ENCODE measurements at regions not wholly inside any gene's neighbourhood (a gene's known extent, or its start where the extent isn't known, plus 50 kb on each side); places are given as distances from the start of the nearest gene placed in this dataset.

- Histone ChIP-seq H3K9me3 (ENCODE audit: control insufficient read depth, insufficient read depth, low read length) (no peaks in the 10 kb centered on the region), H4K20me1 (ENCODE audit: control insufficient read depth, insufficient read depth, low read depth, low read length) (no peaks in the 10 kb centered on the region), H3K27me3 (ENCODE audit: control insufficient read depth, low read length) (no peaks in the 10 kb centered on the region), H3K4me3 (ENCODE audit: low read length) (no peak overlapping the region), H3K36me3 (ENCODE audit: control insufficient read depth, low read length) (no peaks in the 10 kb centered on the region), H3K9me2 (replicated peaks; ENCODE audit: control insufficient read depth, low read length) (no peaks in the 10 kb centered on the region), H3K79me2 (ENCODE audit: control insufficient read depth, low read length) (no peaks in the 10 kb centered on the region), H3F3A (ENCODE audit: control insufficient read depth, insufficient read depth) (no peaks in the 10 kb centered on the region), H3K27ac (ENCODE audit: low read depth, low read length) (no peak overlapping the region), H3K4me1 (ENCODE audit: control insufficient read depth, low read length) (peaks cover 21% of the 10 kb centered on the region), H3K4me2 (ENCODE audit: low read length) (no peak overlapping the region)
- TF ChIP-seq EZH2phosphoT487 (IDR thresholded peaks at IDR 0.05; ENCODE audit: borderline replicate concordance, low read length) (no peak), CTCF (IDR thresholded peaks at IDR 0.05; ENCODE audit: low read depth, low read length, poor library complexity, severe bottlenecking) (no peak)
Measured at GRCh38 chr15:45801543-45801942, 166.7 kb downstream of the SQOR start.

GRCh38 chr15:45802140-45802539 is 167.3 kb downstream of the SQOR start:
- no peaks in the 10 kb centered on the region for H3F3A ChIP-seq (ENCODE audit: control insufficient read depth, insufficient read depth)
- H3K4me3 ChIP-seq (ENCODE audit: low read length), result no peak overlapping the region
- no peak overlapping the region for H3K27ac ChIP-seq (ENCODE audit: low read depth, low read length)
- no peaks in the 10 kb centered on the region for H3K36me3 ChIP-seq (ENCODE audit: control insufficient read depth, low read length)
- H3K4me1 ChIP-seq (ENCODE audit: control insufficient read depth, low read length), result peaks cover 21% of the 10 kb centered on the region
- no peaks in the 10 kb centered on the region for H3K27me3 ChIP-seq (ENCODE audit: control insufficient read depth, low read length)
- H3K9me3 ChIP-seq (ENCODE audit: control insufficient read depth, insufficient read depth, low read length), result no peaks in the 10 kb centered on the region
- H3K9me2 ChIP-seq (replicated peaks; ENCODE audit: control insufficient read depth, low read length), result no peaks in the 10 kb centered on the region
- H3K79me2 ChIP-seq (ENCODE audit: control insufficient read depth, low read length), result no peaks in the 10 kb centered on the region
- TF ChIP-seq EZH2phosphoT487 (IDR thresholded peaks at IDR 0.05; ENCODE audit: borderline replicate concordance, low read length) (no peak), CTCF (IDR thresholded peaks at IDR 0.05; ENCODE audit: low read depth, low read length, poor library complexity, severe bottlenecking) (no peak)
- no peak overlapping the region for H3K4me2 ChIP-seq (ENCODE audit: low read length)
- no peaks in the 10 kb centered on the region for H4K20me1 ChIP-seq (ENCODE audit: control insufficient read depth, insufficient read depth, low read depth, low read length)

- Histone ChIP-seq H3K4me2 (ENCODE audit: low read length) (no peak overlapping the region), H3K27ac (ENCODE audit: low read depth, low read length) (no peak overlapping the region)
Measured at GRCh38 chr15:45804028-45804427, 169.2 kb downstream of the SQOR start.

More at GRCh38 chr15:45804028-45804427, 169.2 kb downstream of the SQOR start:
- Histone ChIP-seq H3K27me3 (ENCODE audit: control insufficient read depth, low read length) (no peaks in the 10 kb centered on the region), H3K4me1 (ENCODE audit: control insufficient read depth, low read length) (peaks cover 10% of the 10 kb centered on the region), H3K79me2 (ENCODE audit: control insufficient read depth, low read length) (no peaks in the 10 kb centered on the region), H3K9me3 (ENCODE audit: control insufficient read depth, insufficient read depth, low read length) (no peaks in the 10 kb centered on the region), H3K9me2 (replicated peaks; ENCODE audit: control insufficient read depth, low read length) (no peaks in the 10 kb centered on the region), H4K20me1 (ENCODE audit: control insufficient read depth, insufficient read depth, low read depth, low read length) (no peaks in the 10 kb centered on the region), H3F3A (ENCODE audit: control insufficient read depth, insufficient read depth) (no peaks in the 10 kb centered on the region), H3K4me3 (ENCODE audit: low read length) (no peak overlapping the region), H3K36me3 (ENCODE audit: control insufficient read depth, low read length) (no peaks in the 10 kb centered on the region)
- no peak for TF ChIP-seq CTCF (IDR thresholded peaks at IDR 0.05; ENCODE audit: low read depth, low read length, poor library complexity, severe bottlenecking)
- TF ChIP-seq EZH2phosphoT487 (IDR thresholded peaks at IDR 0.05; ENCODE audit: borderline replicate concordance, low read length), result no peak
